Erythroblast (primary cell): ENCODE measurements at regions not wholly inside any gene's neighbourhood (a gene's known extent, or its start where the extent isn't known, plus 50 kb on each side); places are given as distances from the start of the nearest gene placed in this dataset.

Experiments used
- GATA1 ChIP-seq: IDR thresholded peaks from 2 replicates; pipeline ENCODE4 v1.6.1; 2011; ENCODE audit warnings: low read depth, mild to moderate bottlenecking, control low read depth, low read length, moderate library complexity
- POLR2A ChIP-seq: IDR thresholded peaks from 2 replicates; pipeline ENCODE4 v1.6.1; 2011; ENCODE audit warnings: mild to moderate bottlenecking, low read length

GRCh38 chr5:124477577-124477976 lies 268.9 kb downstream of the ZNF608 start:
- TF ChIP-seq POLR2A = no peak
- no peak for TF ChIP-seq GATA1
